H1 (cell line): ENCODE measurements at regions not wholly inside any gene's neighbourhood (a gene's known extent, or its start where the extent isn't known, plus 50 kb on each side); places are given as distances from the start of the nearest gene placed in this dataset.

Experiments used
- CTCF ChIA-PET: fragments of 300-600 bp; sonication (Branson Sonifier 250); formaldehyde crosslinking; loops from one replicate; lab custom pipeline; 2021; ENCODE audit not compliant: partially characterized antibody; lab: Charles Lee
- POLR2A ChIA-PET: fragments of 300-600 bp; sonication (Branson Sonifier 250); formaldehyde crosslinking; loops from one replicate; lab custom pipeline; 2021; ENCODE audit warnings: inconsistent platforms; ENCODE audit not compliant: partially characterized antibody; lab: Charles Lee
- DNase-seq, 2 experiments: peaks; one replicate each; pipeline versions ENCODE4 v3.0.0 to v3.0.0-alpha.2; 2010 to 2022; ENCODE audit warnings: low spot score in 2 of 2, low read depth in 1 of 2, mixed read lengths in 1 of 2
- FAIRE-seq: peaks from 2 replicates; lab custom pipeline; 2011; peaks lifted over from hg19 to GRCh38; lab: Jason Lieb, UNC
- H2AFZ ChIP-seq: 2 replicates; pipeline ENCODE4 v1.8.1; 2012; ENCODE audit warnings: low read length, inconsistent platforms
- H2AK5ac ChIP-seq: 2 replicates; pipeline ENCODE4 v1.6.1; 2013; ENCODE audit warnings: low read depth, low read length
- H2BK120ac ChIP-seq: replicated peaks from 2 replicates; pipeline ENCODE3; 2013; ENCODE audit warnings: low read depth, low read length, inconsistent platforms
- H2BK12ac ChIP-seq: 2 replicates; pipeline ENCODE4 v1.6.1; 2013; ENCODE audit warnings: low read depth, low read length
- H2BK15ac ChIP-seq: 2 replicates; pipeline ENCODE4 v1.6.1; 2013; ENCODE audit warnings: low read length
- H2BK20ac ChIP-seq: 2 replicates; pipeline ENCODE4 v1.6.1; 2013; ENCODE audit warnings: low read length
- H2BK5ac ChIP-seq: 2 replicates; pipeline ENCODE4 v1.6.1; 2013; ENCODE audit warnings: low read depth, low read length
- H3K14ac ChIP-seq: 2 replicates; pipeline ENCODE4 v1.6.1; 2013; ENCODE audit warnings: inconsistent platforms; ENCODE audit not compliant: insufficient read length
- H3K18ac ChIP-seq: 2 replicates; pipeline ENCODE4 v1.6.1; 2013; ENCODE audit warnings: low read length; ENCODE audit errors: extremely low read depth
- H3K23ac ChIP-seq: 2 replicates; pipeline ENCODE4 v1.6.1; 2013; ENCODE audit warnings: inconsistent platforms; ENCODE audit not compliant: insufficient read length
- H3K23me2 ChIP-seq: 2 replicates; pipeline ENCODE4 v1.6.1; 2013; ENCODE audit warnings: low read depth, low read length
- H3K27ac ChIP-seq: 2 replicates; pipeline ENCODE4 v1.6.1; 2011; ENCODE audit warnings: low read depth, low read length, inconsistent platforms
- H3K27me3 ChIP-seq, 4 experiments: replicated peaks in 1 of 4; 1 replicate in 1 of 4; 2 replicates in 3 of 4; pipeline versions ENCODE4 v1.6.1 to v1.8.1; 2011 to 2013; ENCODE audit warnings: low read length in 3 of 4, mild to moderate bottlenecking in 3 of 4, inconsistent platforms in 2 of 4, mixed read lengths in 2 of 4, moderate library complexity in 1 of 4; ENCODE audit not compliant: control insufficient read depth in 3 of 4, insufficient read depth in 3 of 4; ENCODE audit errors: extremely low read depth in 1 of 4
- H3K36me3 ChIP-seq, 4 experiments: 2 replicates each; pipeline versions ENCODE4 v1.6.1 to v1.8.1; 2011 to 2013; ENCODE audit warnings: mild to moderate bottlenecking in 4 of 4, low read length in 3 of 4, moderate library complexity in 2 of 4, control low read depth in 1 of 4, inconsistent platforms in 1 of 4; ENCODE audit not compliant: insufficient read depth in 4 of 4, control insufficient read depth in 2 of 4
- H3K4ac ChIP-seq: replicated peaks from 2 replicates; pipeline ENCODE3; 2013; ENCODE audit warnings: low read length, low read depth, mixed read lengths, inconsistent platforms; ENCODE audit not compliant: insufficient read length
- H3K4me1 ChIP-seq, 4 experiments: replicated peaks in 1 of 4; 1 replicate in 1 of 4; 2 replicates in 3 of 4; pipeline versions ENCODE4 v1.6.1 to v1.8.1; 2011 to 2013; ENCODE audit warnings: low read length in 3 of 4, inconsistent platforms in 2 of 4, mixed read lengths in 1 of 4; ENCODE audit not compliant: insufficient read depth in 4 of 4, control insufficient read depth in 3 of 4
- H3K4me2 ChIP-seq, 2 experiments: 2 replicates each; pipeline versions ENCODE4 v1.6.1 to v1.8.1; 2011 to 2013; ENCODE audit warnings: low read depth in 2 of 2, low read length in 2 of 2, control low read depth in 1 of 2, inconsistent platforms in 1 of 2, mild to moderate bottlenecking in 1 of 2; ENCODE audit not compliant: insufficient read depth in 1 of 2
- H3K4me3 ChIP-seq, 4 experiments: fragments of 200-600, 300-600 bp in 1 of 4; sonication (generic), shearing (Covaris generic), sonication (Bioruptor Twin) in 1 of 4; 2 replicates each; pipeline versions ENCODE4 v1.5.1 to v1.8.1; 2011 to 2016; ENCODE audit warnings: low read length in 4 of 4, low read depth in 3 of 4, control low read depth in 2 of 4, inconsistent platforms in 2 of 4, mild to moderate bottlenecking in 2 of 4, mixed read lengths in 1 of 4, moderate library complexity in 1 of 4; ENCODE audit not compliant: insufficient read depth in 2 of 4; ENCODE audit errors: extremely low read depth in 1 of 4
- H3K56ac ChIP-seq: replicated peaks from 2 replicates; pipeline ENCODE3; 2013; ENCODE audit warnings: low read depth, mild to moderate bottlenecking, mixed read lengths, low read length, inconsistent platforms; ENCODE audit not compliant: insufficient read length
- H3K79me1 ChIP-seq: 2 replicates; pipeline ENCODE4 v1.6.1; 2013; ENCODE audit warnings: low read depth, low read length, control low read depth
- H3K79me2 ChIP-seq, 2 experiments: 2 replicates each; pipeline versions ENCODE4 v1.6.1 to v1.8.1; 2012 to 2013; ENCODE audit warnings: low read length in 2 of 2, mild to moderate bottlenecking in 2 of 2, inconsistent platforms in 1 of 2; ENCODE audit not compliant: insufficient read depth in 2 of 2, control insufficient read depth in 1 of 2
- H3K9ac ChIP-seq, 4 experiments: replicated peaks in 1 of 4; 1 replicate in 1 of 4; 2 replicates in 3 of 4; pipeline versions ENCODE4 v1.6.1 to v1.8.1; 2011 to 2013; ENCODE audit warnings: low read depth in 3 of 4, low read length in 3 of 4, control low read depth in 2 of 4, mild to moderate bottlenecking in 2 of 4, moderate library complexity in 2 of 4, inconsistent platforms in 1 of 4; ENCODE audit errors: extremely low read depth in 1 of 4
- H3K9me3 ChIP-seq, 2 experiments: 2 replicates each; pipeline versions ENCODE4 v1.6.1 to v1.8.1; 2012 to 2013; ENCODE audit warnings: mild to moderate bottlenecking in 2 of 2, moderate library complexity in 2 of 2, control low read depth in 1 of 2, inconsistent platforms in 1 of 2, low read depth in 1 of 2, low read length in 1 of 2, mixed read lengths in 1 of 2; ENCODE audit not compliant: insufficient read depth in 2 of 2
- H4K20me1 ChIP-seq, 2 experiments: replicated peaks in 1 of 2; 2 replicates each; pipeline versions ENCODE3 to v1.8.1; 2011 to 2013; ENCODE audit warnings: inconsistent platforms in 2 of 2, low read length in 2 of 2, mild to moderate bottlenecking in 1 of 2; ENCODE audit not compliant: insufficient read depth in 2 of 2, control insufficient read depth in 1 of 2
- H4K5ac ChIP-seq: 2 replicates; pipeline ENCODE4 v1.6.1; 2013; ENCODE audit warnings: low read length, low read depth, mixed read lengths, inconsistent platforms; ENCODE audit not compliant: insufficient read length
- H4K8ac ChIP-seq: 2 replicates; pipeline ENCODE4 v1.8.0; 2013; ENCODE audit warnings: mild to moderate bottlenecking, moderate library complexity, low read length, inconsistent platforms; ENCODE audit not compliant: insufficient read depth; ENCODE audit errors: extremely low read depth
- H4K91ac ChIP-seq: replicated peaks from 2 replicates; pipeline ENCODE3; 2013; ENCODE audit warnings: low read length, mixed read lengths, inconsistent platforms; ENCODE audit not compliant: insufficient read length
- FOSL1 ChIP-seq: IDR thresholded peaks from 2 replicates; pipeline ENCODE4 v1.6.1; 2011; ENCODE audit warnings: mild to moderate bottlenecking, low read depth, low read length, moderate library complexity; ENCODE audit not compliant: insufficient read depth
- GABPA ChIP-seq: IDR thresholded peaks from 2 replicates; pipeline ENCODE4 v1.6.1; 2011; ENCODE audit warnings: mild to moderate bottlenecking, low read length, moderate library complexity, borderline replicate concordance; ENCODE audit not compliant: insufficient read depth
- KDM1A ChIP-seq: fragments of 200-600, 300-600 bp; sonication (generic); IDR thresholded peaks from 2 replicates; pipeline ENCODE4 v1.7.1; 2016; ENCODE audit warnings: mild to moderate bottlenecking, low read length, borderline replicate concordance
- KDM5A ChIP-seq: fragments of 200-600 bp; IDR thresholded peaks from 2 replicates; pipeline ENCODE4 v1.7.1; 2012; ENCODE audit warnings: mild to moderate bottlenecking, low read length, inconsistent platforms, mixed read lengths
- SP1 ChIP-seq: IDR thresholded peaks from 2 replicates; pipeline ENCODE4 v1.6.1; 2011; ENCODE audit warnings: low read depth, low read length
- SP2 ChIP-seq: IDR thresholded peaks from 2 replicates; pipeline ENCODE4 v1.6.1; 2012; ENCODE audit warnings: mild to moderate bottlenecking, low read length, inconsistent platforms
- TAF7 ChIP-seq: optimal IDR thresholded peaks from 2 replicates; pipeline ENCODE3; 2011; ENCODE audit warnings: low read depth, mild to moderate bottlenecking, inconsistent platforms, low read length, moderate library complexity, borderline replicate concordance
- TEAD4 ChIP-seq: IDR thresholded peaks from 2 replicates; pipeline ENCODE4 v1.6.1; 2012; ENCODE audit warnings: low read depth, low read length, inconsistent platforms, mixed read lengths
- WGBS, 2 experiments: shearing (Covaris generic) in 1 of 2; methylation state at CpG; one replicate each; pipeline versions ENCODE4 v1.1.6 to v1.1.7; 2013 to 2015; ENCODE audit warnings: low lambda C conversion rate in 2 of 2, mixed read lengths in 2 of 2, inconsistent platforms in 1 of 2, low coverage in 1 of 2, missing lambda C conversion rate in 1 of 2; ENCODE audit not compliant: insufficient replicate concordance in 2 of 2, insufficient coverage in 1 of 2, insufficient read length in 1 of 2; ENCODE audit errors: extremely low coverage in 1 of 2, missing lambda C conversion rate in 1 of 2; 5-methylcytosine and 5-hydroxymethylcytosine counted together
- TF ChIP-seq, protein P1 (sequence below): IDR thresholded peaks from 2 replicates; pipeline ENCODE4 v1.6.1; 2012; ENCODE audit warnings: inconsistent platforms

DNA sequence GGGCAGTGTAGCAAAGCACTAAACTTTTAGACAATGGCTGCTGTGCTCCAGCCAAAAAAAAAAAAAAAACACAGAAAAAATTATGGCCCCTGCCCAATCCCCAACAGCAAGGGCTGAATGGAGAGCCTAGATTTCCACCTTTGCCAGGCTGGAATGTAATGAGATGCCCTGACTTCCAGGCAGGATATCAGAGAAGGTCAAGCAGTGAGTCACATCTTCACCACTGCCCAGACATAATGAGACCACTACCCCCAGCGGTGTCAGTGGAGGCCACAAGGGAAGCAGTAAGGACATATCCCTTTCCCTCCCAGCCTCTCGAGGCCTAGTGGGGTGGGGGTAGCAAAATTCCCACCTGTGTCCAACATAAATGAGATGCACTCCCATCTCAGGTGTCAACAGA lies 216.3 kb upstream of the LEF1 start:
- H3K27me3 ChIP-seq: no peaks in the 10 kb centered on the region
- no peak overlapping the region for H3K4ac ChIP-seq
- ChIA-PET CTCF (interaction anchor here (0.6 to 1.2 kb wide), 7 partner anchors 9 to 478 kb away, joined by 3 to 4 read pairs (median 3); no protein-coding TSS in a partner anchor), POLR2A (interaction anchor here (1.0 kb wide), 1 partner anchor 8 kb away, joined by 4 read pairs; no protein-coding TSS in a partner anchor)
- no peak overlapping the region for H2BK20ac ChIP-seq
- no peak overlapping the region; the same call in 1 of the 2 replicates for H3K27ac ChIP-seq
- no peak for FAIRE-seq
- H3K79me1 ChIP-seq: no peaks in the 10 kb centered on the region
- H3K4me3 ChIP-seq: no peak overlapping the region
- no peak overlapping the region for H2AFZ ChIP-seq
- H2BK12ac ChIP-seq: no peak overlapping the region
- TF ChIP-seq FOSL1 (no peak), TEAD4 (no peak), KDM5A (no peak), KDM1A (no peak), SP1 (no peak), GABPA (no peak), TAF7 (no peak), SP2 (no peak)
- TF ChIP-seq, protein P1, sequence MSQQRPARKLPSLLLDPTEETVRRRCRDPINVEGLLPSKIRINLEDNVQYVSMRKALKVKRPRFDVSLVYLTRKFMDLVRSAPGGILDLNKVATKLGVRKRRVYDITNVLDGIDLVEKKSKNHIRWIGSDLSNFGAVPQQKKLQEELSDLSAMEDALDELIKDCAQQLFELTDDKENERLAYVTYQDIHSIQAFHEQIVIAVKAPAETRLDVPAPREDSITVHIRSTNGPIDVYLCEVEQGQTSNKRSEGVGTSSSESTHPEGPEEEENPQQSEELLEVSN: no peak
- TF ChIP-seq, all 59 proteins: peak for 0
- no peaks in the 10 kb centered on the region for H3K36me3 ChIP-seq
- no peak overlapping the region for H2BK120ac ChIP-seq
- H3K4me1 ChIP-seq: no peaks in the 10 kb centered on the region
- no peak overlapping the region for H3K18ac ChIP-seq
- no peak overlapping the region for H3K56ac ChIP-seq
- H4K20me1 ChIP-seq: no peaks in the 10 kb centered on the region
- no peak overlapping the region for H3K9ac ChIP-seq
- no peak overlapping the region for H3K14ac ChIP-seq
- H2BK5ac ChIP-seq: no peak overlapping the region
- no peaks in the 10 kb centered on the region for H3K79me2 ChIP-seq
- no peak overlapping the region for H3K23ac ChIP-seq
- H4K8ac ChIP-seq: no peak overlapping the region
- no peak overlapping the region for H3K4me2 ChIP-seq
- WGBS, 2 experiments: 97% methylated on average over 2 of the region's 2 CpGs; no CpG with 5 or more reads in 1 of the 2 experiments
- H4K91ac ChIP-seq: no peak overlapping the region
- H3K23me2 ChIP-seq: no peaks in the 10 kb centered on the region
- H2AK5ac ChIP-seq: no peak overlapping the region
- DNase-seq: no peak
- no peak overlapping the region for H2BK15ac ChIP-seq
- H4K5ac ChIP-seq: no peak overlapping the region
- H3K9me3 ChIP-seq: peaks cover 0 to 5% of the 10 kb centered on the region in 2 experiments; a peak in 1 of 4 replicates
